H9 (cell line): ENCODE measurements at regions not wholly inside any gene's neighbourhood (a gene's known extent, or its start where the extent isn't known, plus 50 kb on each side); places are given as distances from the start of the nearest gene placed in this dataset.

ENCODE experiments used
- DNase-seq: peaks from one replicate; pipeline ENCODE4 v3.0.0-alpha.2; 2017
- H2AFZ ChIP-seq: one replicate; pipeline ENCODE4 v1.6.1; 2013; ENCODE audit warnings: mild to moderate bottlenecking, low read length, control low read depth, moderate library complexity
- H2AK5ac ChIP-seq: 2 replicates; pipeline ENCODE4 v1.6.1; 2013; ENCODE audit warnings: low read length, control low read depth, mixed read lengths; ENCODE audit not compliant: insufficient read length
- H2BK120ac ChIP-seq: one replicate; pipeline ENCODE4 v1.6.1; 2013; ENCODE audit warnings: low read depth, mild to moderate bottlenecking, low read length, control low read depth, inconsistent platforms; ENCODE audit not compliant: poor library complexity, severe bottlenecking
- H2BK12ac ChIP-seq: 2 replicates; pipeline ENCODE4 v1.6.1; 2013; ENCODE audit warnings: low read length, control low read depth, mixed read lengths, low read depth; ENCODE audit not compliant: insufficient read length
- H2BK15ac ChIP-seq: 2 replicates; pipeline ENCODE4 v1.6.1; 2013; ENCODE audit warnings: low read depth, low read length, control low read depth
- H2BK20ac ChIP-seq: one replicate; pipeline ENCODE4 v1.6.1; 2013; ENCODE audit warnings: low read depth, mild to moderate bottlenecking, low read length, control low read depth, inconsistent platforms; ENCODE audit not compliant: poor library complexity, severe bottlenecking
- H2BK5ac ChIP-seq: 2 replicates; pipeline ENCODE4 v1.6.1; 2013; ENCODE audit warnings: low read length, control low read depth, mixed read lengths; ENCODE audit not compliant: insufficient read length
- H3K14ac ChIP-seq: 2 replicates; pipeline ENCODE4 v1.6.1; 2013; ENCODE audit warnings: low read length, control low read depth; ENCODE audit not compliant: insufficient read depth
- H3K18ac ChIP-seq: 2 replicates; pipeline ENCODE4 v1.6.1; 2013; ENCODE audit warnings: low read depth, mild to moderate bottlenecking, mixed read lengths, low read length, control low read depth; ENCODE audit not compliant: insufficient read length
- H3K23ac ChIP-seq: 2 replicates; pipeline ENCODE4 v1.6.1; 2013; ENCODE audit warnings: low read length, control low read depth, mixed read lengths, low read depth; ENCODE audit not compliant: insufficient read length
- H3K23me2 ChIP-seq: 2 replicates; pipeline ENCODE4 v1.6.1; 2013; ENCODE audit warnings: low read depth, mild to moderate bottlenecking, mixed read lengths, low read length, control low read depth; ENCODE audit not compliant: insufficient read length, poor library complexity, severe bottlenecking
- H3K27ac ChIP-seq: 2 replicates; pipeline ENCODE4 v1.5.1; 2013; ENCODE audit warnings: low read length, control low read depth, mixed read lengths, low read depth; ENCODE audit not compliant: insufficient read length
- H3K27me3 ChIP-seq: 2 replicates; pipeline ENCODE4 v1.6.1; 2013; ENCODE audit warnings: low read length, control low read depth, inconsistent platforms; ENCODE audit not compliant: insufficient read depth
- H3K4ac ChIP-seq: 2 replicates; pipeline ENCODE4 v1.6.1; 2013; ENCODE audit warnings: low read depth, mild to moderate bottlenecking, control low read depth, inconsistent platforms, low read length, moderate library complexity
- H3K4me1 ChIP-seq: 2 replicates; pipeline ENCODE4 v1.6.1; 2013; ENCODE audit warnings: low read length, control low read depth, inconsistent platforms; ENCODE audit not compliant: insufficient read depth
- H3K4me2 ChIP-seq: 2 replicates; pipeline ENCODE4 v1.6.1; 2013; ENCODE audit warnings: low read length, control low read depth, mixed read lengths; ENCODE audit not compliant: insufficient read length, insufficient read depth
- H3K56ac ChIP-seq: 2 replicates; pipeline ENCODE4 v1.6.1; 2013; ENCODE audit warnings: low read depth, mild to moderate bottlenecking, mixed read lengths, low read length, control low read depth; ENCODE audit not compliant: insufficient read length
- H3K79me1 ChIP-seq: 2 replicates; pipeline ENCODE4 v1.6.1; 2013; ENCODE audit warnings: low read depth, mild to moderate bottlenecking, moderate library complexity, low read length, control low read depth, inconsistent platforms; ENCODE audit not compliant: insufficient read depth, poor library complexity, severe bottlenecking
- H3K79me2 ChIP-seq: 2 replicates; pipeline ENCODE4 v1.6.1; 2013; ENCODE audit warnings: low read length, control low read depth, inconsistent platforms; ENCODE audit not compliant: insufficient read depth
- H3K9ac ChIP-seq: 2 replicates; pipeline ENCODE4 v1.6.1; 2013; ENCODE audit warnings: low read length, control low read depth, mixed read lengths; ENCODE audit not compliant: insufficient read length; ENCODE audit errors: extremely low read depth
- H3K9me3 ChIP-seq: one replicate; pipeline ENCODE4 v1.6.1; 2013; ENCODE audit warnings: low read depth, low read length, inconsistent platforms; ENCODE audit not compliant: control insufficient read depth
- H3T11ph ChIP-seq: one replicate; pipeline ENCODE4 v1.6.1; 2013; ENCODE audit warnings: mild to moderate bottlenecking, low read length, control low read depth, inconsistent platforms
- H4K20me1 ChIP-seq: one replicate; pipeline ENCODE4 v1.6.1; 2013; ENCODE audit not compliant: control insufficient read depth, insufficient read length, insufficient read depth
- H4K5ac ChIP-seq: 2 replicates; pipeline ENCODE4 v1.6.1; 2013; ENCODE audit warnings: low read depth, mild to moderate bottlenecking, mixed read lengths, low read length, control low read depth; ENCODE audit not compliant: insufficient read length
- H4K8ac ChIP-seq: replicated peaks from 2 replicates; pipeline ENCODE4 v1.6.1; 2013; ENCODE audit warnings: low read length, control low read depth, mixed read lengths, low read depth; ENCODE audit not compliant: insufficient read length
- H4K91ac ChIP-seq: 2 replicates; pipeline ENCODE4 v1.6.1; 2013; ENCODE audit warnings: low read depth, mild to moderate bottlenecking, moderate library complexity, mixed read lengths, low read length, control low read depth; ENCODE audit not compliant: insufficient read length
- H3K27ac Mint-ChIP-seq, 3 experiments: 2 replicates in 2 of 3; 3 replicates in 1 of 3; pipeline ENCODE4 v1.8.0; 2020 to 2021; ENCODE audit warnings: mixed read lengths in 3 of 3, mild to moderate bottlenecking in 1 of 3, moderate library complexity in 1 of 3
- H3K27me3 Mint-ChIP-seq: 2 replicates; pipeline ENCODE4 v1.8.0; 2021; ENCODE audit warnings: low read depth, mild to moderate bottlenecking, moderate library complexity, mixed read lengths
- H3K36me3 Mint-ChIP-seq, 3 experiments: 2 replicates in 2 of 3; 3 replicates in 1 of 3; pipeline ENCODE4 v1.8.0; 2020 to 2021; ENCODE audit warnings: low read depth in 3 of 3, mixed read lengths in 3 of 3; ENCODE audit not compliant: insufficient read depth in 1 of 3
- H3K4me1 Mint-ChIP-seq, 2 experiments: 2 replicates each; pipeline ENCODE4 v1.8.0; 2020; ENCODE audit warnings: mixed read lengths in 2 of 2
- H3K4me3 Mint-ChIP-seq, 2 experiments: 2 replicates in 1 of 2; 3 replicates in 1 of 2; pipeline ENCODE4 v1.8.0; 2020 to 2021; ENCODE audit warnings: mild to moderate bottlenecking in 2 of 2, mixed read lengths in 2 of 2, moderate library complexity in 1 of 2
- H3K9me3 Mint-ChIP-seq, 2 experiments: 2 replicates in 1 of 2; 3 replicates in 1 of 2; pipeline ENCODE4 v1.8.0; 2020; ENCODE audit warnings: mild to moderate bottlenecking in 2 of 2, mixed read lengths in 2 of 2, moderate library complexity in 1 of 2
- CTCF ChIP-seq: fragments of 200-600 bp; sonication (generic); conservative IDR thresholded peaks from 3 replicates; pipeline ENCODE4 v1.8.0; 2021; ENCODE audit warnings: antibody characterized with exemption, mild to moderate bottlenecking
- WGBS: extraction: QIAGEN DNeasy Blood & Tissue Kit; methylation state at CpG from one replicate; pipeline ENCODE4 v1.1.7; 2013; ENCODE audit warnings: missing lambda C conversion rate, low lambda C conversion rate, mixed read lengths; ENCODE audit not compliant: insufficient read length; ENCODE audit errors: extremely low coverage; 5-methylcytosine and 5-hydroxymethylcytosine counted together

GRCh38 chr20:6863798-6864201 is 96.3 kb downstream of the BMP2 start:
- Histone ChIP-seq H2BK15ac (no peak overlapping the region), H4K8ac (no peak overlapping the region), H3K4me1 (no peaks in the 10 kb centered on the region), H3K18ac (no peak overlapping the region), H3K27me3 (no peaks in the 10 kb centered on the region), H2BK5ac (no peak overlapping the region), H3K9me3 (no peaks in the 10 kb centered on the region), H3K27ac (no peak overlapping the region), H3K4me2 (no peak overlapping the region), H2BK20ac (no peak overlapping the region), H3K23me2 (no peaks in the 10 kb centered on the region), H4K91ac (no peak overlapping the region), H2BK12ac (no peak overlapping the region), H3K79me2 (no peaks in the 10 kb centered on the region), H4K20me1 (no peaks in the 10 kb centered on the region), H3K4ac (no peak overlapping the region), H3T11ph (no peak overlapping the region), H3K9ac (no peak overlapping the region), H3K56ac (no peak overlapping the region), H2AK5ac (no peak overlapping the region), H4K5ac (no peak overlapping the region), H2BK120ac (no peak overlapping the region), H3K14ac (no peak overlapping the region), H2AFZ (no peak overlapping the region), H3K23ac (no peak overlapping the region), H3K79me1 (no peaks in the 10 kb centered on the region)
- WGBS: no CpG with 5 or more reads among the region's 7 CpGs
- Mint-ChIP-seq H3K36me3 (no peaks in the 10 kb centered on the region), H3K27ac (no peak overlapping the region), H3K4me1 (peaks cover 4 to 9% of the 10 kb centered on the region in 2 experiments), H3K27me3 (peaks cover 2% of the 10 kb centered on the region; the same call in 1 of the 2 replicates), H3K4me3 (no peak overlapping the region), H3K9me3 (no peaks in the 10 kb centered on the region)
- no peak for DNase-seq
- TF ChIP-seq CTCF: no peak
